ENCODE measurements at regions not wholly inside any gene's neighbourhood (a gene's known extent, or its start where the extent isn't known, plus 50 kb on each side); places are given as distances from the start of the nearest gene placed in this dataset.

DNA sequence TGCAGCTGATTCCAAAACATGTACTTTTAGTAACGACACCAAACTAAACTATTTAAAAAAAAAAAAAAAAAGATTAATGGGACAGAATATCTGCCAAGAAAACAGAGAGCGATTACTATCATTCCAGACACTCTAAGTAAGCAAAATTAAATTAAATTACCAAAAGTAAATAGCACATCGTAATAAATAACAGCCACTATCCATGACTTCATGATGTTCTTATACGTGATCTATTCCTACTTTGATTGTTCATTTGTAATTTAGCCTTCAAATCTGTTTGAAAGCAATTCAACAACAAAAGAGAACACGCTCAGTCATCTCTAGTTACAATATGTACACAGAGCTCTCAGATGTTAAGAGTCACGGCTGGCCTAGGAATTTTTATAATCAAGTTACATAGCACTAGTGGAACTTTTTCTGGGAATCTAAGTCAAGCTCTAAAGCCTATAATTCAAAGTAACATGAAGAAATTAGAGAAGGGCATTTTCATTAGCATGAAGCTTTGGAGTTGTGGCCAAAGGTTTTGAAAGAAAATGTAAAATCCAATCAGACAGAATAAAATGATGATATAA, 241.7 kb upstream of the NEBL start:
- Histone ChIP-seq H3K36me3 (no peaks in the 10 kb centered on the region), H3K4me3 (no peak overlapping the region), H3K27me3 (no peaks in the 10 kb centered on the region), H3K9me3 (no peaks in the 10 kb centered on the region), H3K4me1 (no peaks in the 10 kb centered on the region), H3K27ac (no peak overlapping the region)
- in situ Hi-C loops (cut with MboI; ENCODE audit: low pct_ligation_motif_present in 1 of 4, low pct_unique_long_range_greater_than_20kb in 1 of 4, low sequenced_read_pairs in 3 of 4) (no loop called here), intact Hi-C loops (cut with DNase I; ENCODE audit: low total_unique reads) (no loop called here)
- no peak for DNase-seq
- TF ChIP-seq, protein P1, sequence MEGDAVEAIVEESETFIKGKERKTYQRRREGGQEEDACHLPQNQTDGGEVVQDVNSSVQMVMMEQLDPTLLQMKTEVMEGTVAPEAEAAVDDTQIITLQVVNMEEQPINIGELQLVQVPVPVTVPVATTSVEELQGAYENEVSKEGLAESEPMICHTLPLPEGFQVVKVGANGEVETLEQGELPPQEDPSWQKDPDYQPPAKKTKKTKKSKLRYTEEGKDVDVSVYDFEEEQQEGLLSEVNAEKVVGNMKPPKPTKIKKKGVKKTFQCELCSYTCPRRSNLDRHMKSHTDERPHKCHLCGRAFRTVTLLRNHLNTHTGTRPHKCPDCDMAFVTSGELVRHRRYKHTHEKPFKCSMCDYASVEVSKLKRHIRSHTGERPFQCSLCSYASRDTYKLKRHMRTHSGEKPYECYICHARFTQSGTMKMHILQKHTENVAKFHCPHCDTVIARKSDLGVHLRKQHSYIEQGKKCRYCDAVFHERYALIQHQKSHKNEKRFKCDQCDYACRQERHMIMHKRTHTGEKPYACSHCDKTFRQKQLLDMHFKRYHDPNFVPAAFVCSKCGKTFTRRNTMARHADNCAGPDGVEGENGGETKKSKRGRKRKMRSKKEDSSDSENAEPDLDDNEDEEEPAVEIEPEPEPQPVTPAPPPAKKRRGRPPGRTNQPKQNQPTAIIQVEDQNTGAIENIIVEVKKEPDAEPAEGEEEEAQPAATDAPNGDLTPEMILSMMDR (IDR thresholded peaks at IDR 0.05) = no peak
- TF ChIP-seq POLR2AphosphoS5 (IDR thresholded peaks at IDR 0.05) (no peak), POLR2A (IDR thresholded peaks at IDR 0.05) (no peak)
- WGBS, 2 donors (ENCODE audit: low coverage in 1 of 2) = 55 to 58% methylated on average over 6 of the region's 6 CpGs

GRCh38 chr10:21135023-21135931, 238.2 kb upstream of the NEBL start:
- no peak overlapping the region for H3K27ac ChIP-seq
- 26 to 52% methylated on average over 5 to 10 of the region's 10 CpGs for WGBS, 2 donors (ENCODE audit: low coverage in 1 of 2)
- TF ChIP-seq POLR2AphosphoS5 (IDR thresholded peaks at IDR 0.05) (no peak), POLR2A (IDR thresholded peaks at IDR 0.05) (no peak), EP300 (IDR thresholded peaks at IDR 0.05; ENCODE audit: low read depth) (no peak)
- TF ChIP-seq, protein P1 (IDR thresholded peaks at IDR 0.05) = no peak
- H3K4me3 ChIP-seq = no peak overlapping the region
- no peak for DNase-seq
- in situ Hi-C loops (cut with MboI; ENCODE audit: low pct_ligation_motif_present in 1 of 4, low pct_unique_long_range_greater_than_20kb in 1 of 4, low sequenced_read_pairs in 3 of 4) = no loop called here
- H3K36me3 ChIP-seq = no peaks in the 10 kb centered on the region
- H3K27me3 ChIP-seq = no peaks in the 10 kb centered on the region
- intact Hi-C loops (cut with DNase I; ENCODE audit: low total_unique reads) = no loop called here
- H3K4me1 ChIP-seq = no peaks in the 10 kb centered on the region
- H3K9me3 ChIP-seq = no peaks in the 10 kb centered on the region

DNA sequence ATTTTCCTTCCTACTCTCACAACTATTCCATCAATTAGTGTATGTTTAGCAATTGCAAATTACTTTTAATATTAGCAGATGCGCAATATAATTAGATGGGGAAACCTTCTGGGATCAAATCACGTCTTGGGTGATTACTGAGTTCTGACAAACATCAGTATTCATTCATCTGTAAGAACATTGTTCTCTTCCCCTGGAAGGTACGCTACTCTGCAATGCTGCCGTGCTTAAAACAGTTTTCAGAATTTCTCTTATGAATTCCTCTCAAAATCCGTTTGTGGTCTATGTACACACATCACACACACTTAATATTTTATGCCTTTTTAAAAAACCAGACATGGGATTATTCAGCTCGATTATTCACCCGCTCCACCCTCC, 237.5 kb upstream of the NEBL start:
- intact Hi-C loops (cut with DNase I; ENCODE audit: low total_unique reads) (no loop called here), in situ Hi-C loops (cut with MboI; ENCODE audit: low pct_ligation_motif_present in 1 of 4, low pct_unique_long_range_greater_than_20kb in 1 of 4, low sequenced_read_pairs in 3 of 4) (no loop called here)
- no peak for DNase-seq
- Histone ChIP-seq H3K27ac (no peak overlapping the region), H3K4me3 (no peak overlapping the region), H3K36me3 (no peaks in the 10 kb centered on the region), H3K27me3 (no peaks in the 10 kb centered on the region), H3K4me1 (no peaks in the 10 kb centered on the region), H3K9me3 (no peaks in the 10 kb centered on the region)
- WGBS, 2 donors (ENCODE audit: low coverage in 1 of 2) = 77 to 80% methylated on average over 5 to 7 of the region's 7 CpGs
- TF ChIP-seq POLR2AphosphoS5 (IDR thresholded peaks at IDR 0.05) (no peak), POLR2A (IDR thresholded peaks at IDR 0.05) (no peak), EP300 (IDR thresholded peaks at IDR 0.05; ENCODE audit: low read depth) (no peak)
- TF ChIP-seq, protein P1 (IDR thresholded peaks at IDR 0.05) = no peak

GRCh38 chr10:21130683-21131442, 233.8 kb upstream of the NEBL start:
- H3K4me1 ChIP-seq = no peaks in the 10 kb centered on the region
- in situ Hi-C loops (cut with MboI; ENCODE audit: low pct_ligation_motif_present in 1 of 4, low pct_unique_long_range_greater_than_20kb in 1 of 4, low sequenced_read_pairs in 3 of 4) = no loop called here
- no peak for DNase-seq

More at GRCh38 chr10:21130683-21131442, 233.8 kb upstream of the NEBL start:
- Histone ChIP-seq H3K4me3 (no peak overlapping the region), H3K27ac (no peak overlapping the region), H3K27me3 (no peaks in the 10 kb centered on the region), H3K9me3 (no peaks in the 10 kb centered on the region), H3K36me3 (no peaks in the 10 kb centered on the region)
- 71 to 88% methylated on average over 3 of the region's 3 CpGs for WGBS, 2 donors (ENCODE audit: low coverage in 1 of 2)
- no peak for TF ChIP-seq EP300 (IDR thresholded peaks at IDR 0.05; ENCODE audit: low read depth)
- TF ChIP-seq POLR2AphosphoS5 (IDR thresholded peaks at IDR 0.05) = no peak
- TF ChIP-seq, protein P1 (IDR thresholded peaks at IDR 0.05) = no peak
- TF ChIP-seq POLR2A (IDR thresholded peaks at IDR 0.05) = no peak
- intact Hi-C loops (cut with DNase I; ENCODE audit: low total_unique reads) = no loop called here
